Islet of Langerhans (tissue), 1 donor: ENCODE measurements at regions not wholly inside any gene's neighbourhood (a gene's known extent, or its start where the extent isn't known, plus 50 kb on each side); places are given as distances from the start of the nearest gene placed in this dataset.
A peak's percentile ranks its signal among the peaks of the same experiment; 100 is the strongest.
"Not testable (repeated sequence)": the region's sequence is repeated elsewhere in the genome, so short reads cannot be mapped to it uniquely, and the experiment has no call there.

Experiments
- FAIRE-seq: peaks from one replicate; lab custom pipeline; 2011; peaks lifted over from hg19 to GRCh38; lab: Jason Lieb, UNC

- no peak for FAIRE-seq
Measured at GRCh38 chr4:27638163-27638915, 777.7 kb downstream of the STIM2 start.

GRCh38 chr4:27643101-27643500 lies 782.5 kb downstream of the STIM2 start:
- FAIRE-seq: no peak

- no peak for FAIRE-seq
Measured at GRCh38 chr4:27648416-27648815, 787.8 kb downstream of the STIM2 start.

DNA sequence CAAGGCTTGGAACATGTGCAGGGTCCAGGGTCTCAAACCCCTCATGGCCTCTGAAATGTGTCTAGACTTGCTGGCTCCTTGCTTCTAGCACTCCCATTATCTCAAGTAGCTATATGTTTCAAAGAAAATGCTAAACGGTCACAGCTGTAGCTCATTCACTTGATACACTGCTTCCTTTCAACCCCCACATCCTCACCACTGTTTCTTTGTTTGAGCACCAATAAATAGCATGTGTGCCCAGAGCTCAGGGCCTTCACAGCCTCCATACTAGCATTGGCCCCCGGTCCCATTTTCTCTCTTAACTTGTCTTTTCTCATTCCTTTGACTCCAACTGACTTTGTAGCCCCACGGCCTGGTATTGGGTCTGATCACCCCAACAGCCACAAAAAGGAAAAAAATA lies 801.8 kb downstream of the STIM2 start:
- FAIRE-seq: no peak

DNA sequence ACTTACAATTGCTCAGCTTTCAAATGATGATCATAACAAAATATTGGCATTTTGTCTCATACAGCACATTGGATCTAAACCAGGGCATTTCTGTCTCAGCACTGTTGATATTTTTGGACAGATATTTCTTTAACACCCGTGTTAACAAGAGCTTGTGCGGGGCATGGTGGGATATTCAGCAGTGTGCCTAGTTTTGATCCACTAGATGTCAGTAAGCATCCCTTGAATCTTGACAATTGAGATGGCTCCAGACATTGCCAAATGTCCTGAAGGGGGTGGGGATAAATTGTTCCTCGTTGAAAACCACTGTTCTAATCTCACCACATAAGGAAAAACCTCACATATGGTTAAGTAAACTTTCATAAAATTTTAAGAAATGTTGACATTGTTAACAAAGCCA lies 806.3 kb downstream of the STIM2 start:
- FAIRE-seq: no peak

GRCh38 chr4:27668001-27668400 lies 807.4 kb downstream of the STIM2 start:
- FAIRE-seq: peak; percentile 21

DNA sequence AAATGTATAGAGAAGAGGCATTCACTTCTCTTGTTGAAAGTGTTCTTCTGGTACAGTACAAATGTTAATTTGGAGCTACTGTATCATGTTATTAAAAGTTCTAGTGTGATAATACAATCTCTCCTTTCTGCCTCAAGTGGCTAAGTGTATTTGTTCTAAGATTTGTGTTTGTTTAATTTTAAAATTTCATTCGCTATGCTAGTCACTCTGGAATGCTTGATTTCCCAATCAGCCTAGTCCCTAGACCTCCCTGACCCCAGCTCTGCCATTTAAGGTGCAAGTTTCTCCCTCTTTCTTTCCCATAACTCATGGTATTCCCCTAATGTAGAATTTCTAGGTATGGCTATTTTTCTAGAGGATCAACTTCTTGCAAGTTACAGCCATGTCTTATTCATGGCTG lies 817.4 kb downstream of the STIM2 start:
- FAIRE-seq: no peak

DNA sequence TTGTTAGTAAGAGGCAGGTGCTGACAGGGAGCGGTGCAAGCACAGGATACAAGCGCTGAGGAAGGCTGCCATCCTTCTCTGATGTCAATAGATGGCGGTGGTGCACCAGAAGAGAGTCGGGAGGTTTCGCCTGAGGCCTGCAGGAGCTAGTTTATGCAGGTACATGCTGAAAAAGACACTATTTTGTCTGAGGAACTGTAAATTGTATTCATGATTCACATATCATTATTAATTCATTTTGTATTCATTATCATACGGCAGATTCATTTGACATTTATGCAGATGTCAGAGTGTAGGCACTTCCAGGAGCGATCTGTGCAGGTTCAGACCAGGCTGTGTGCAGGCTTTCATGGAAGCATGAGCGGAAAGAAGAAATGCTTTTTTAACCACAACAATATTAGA lies 824.0 kb downstream of the STIM2 start:
- FAIRE-seq: no peak

- no peak for FAIRE-seq
Measured at GRCh38 chr4:27685091-27685490, 824.5 kb downstream of the STIM2 start.

DNA sequence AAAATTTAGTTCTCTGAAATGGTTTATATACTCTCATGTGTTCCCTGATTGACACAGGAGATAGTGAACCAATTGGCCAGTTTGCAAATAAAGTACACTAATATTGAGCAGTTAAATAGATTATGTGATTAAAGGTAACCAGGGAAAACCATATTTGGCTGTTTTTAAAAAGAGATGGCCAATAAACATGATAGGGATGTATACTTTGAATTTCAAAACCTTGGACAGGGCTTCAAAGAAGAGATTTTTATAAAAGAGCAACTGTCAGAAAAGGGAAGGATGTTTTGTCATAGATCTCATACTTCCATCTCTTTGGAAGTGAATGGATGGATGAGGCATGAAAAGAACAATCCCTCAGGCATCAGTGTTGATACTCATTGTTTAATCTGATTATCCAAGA lies 825.3 kb downstream of the STIM2 start:
- FAIRE-seq: no peak

DNA sequence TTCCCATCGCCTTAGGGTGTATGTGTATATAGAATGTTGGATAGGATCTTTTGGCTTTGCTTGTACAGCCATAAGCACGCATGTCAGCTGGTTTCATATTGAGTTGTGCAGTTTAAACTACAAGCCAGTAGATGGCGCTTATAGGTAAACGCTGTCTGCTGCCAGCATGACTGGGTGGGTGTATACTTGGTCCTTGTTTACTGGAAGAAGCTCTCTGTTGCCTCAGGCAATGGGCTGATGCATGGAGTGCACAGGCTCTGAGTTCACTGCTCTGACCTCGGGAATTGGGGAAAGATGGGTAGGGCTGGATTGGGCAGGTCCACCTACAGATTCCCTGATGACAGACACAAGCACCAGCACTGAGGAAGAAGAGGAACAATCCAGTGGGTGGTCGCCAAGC lies 831.5 kb downstream of the STIM2 start:
- FAIRE-seq: no peak

GRCh38 chr4:27692868-27693634 lies 832.4 kb downstream of the STIM2 start:
- FAIRE-seq: no peak

DNA sequence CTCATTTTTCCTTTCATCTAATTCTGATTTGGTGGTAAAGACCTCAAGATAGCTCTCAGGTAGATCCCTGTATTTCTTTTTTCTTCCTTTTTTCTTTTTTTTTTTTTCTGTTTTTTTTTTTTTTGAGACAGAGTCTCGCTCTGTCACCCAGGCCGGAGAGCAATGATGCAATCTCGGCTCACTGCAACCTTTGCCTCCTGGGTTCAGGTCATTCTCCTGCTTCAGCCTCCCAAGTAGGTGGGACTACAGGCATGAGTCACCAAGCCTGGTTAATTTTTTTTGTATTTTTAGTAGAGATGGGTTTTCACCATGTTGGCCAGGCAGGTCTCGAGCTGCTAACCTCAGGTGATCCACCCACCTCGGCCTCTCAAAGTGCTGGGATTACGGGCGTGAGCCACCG lies 835.6 kb downstream of the STIM2 start:
- FAIRE-seq: not testable (repeated sequence)

DNA sequence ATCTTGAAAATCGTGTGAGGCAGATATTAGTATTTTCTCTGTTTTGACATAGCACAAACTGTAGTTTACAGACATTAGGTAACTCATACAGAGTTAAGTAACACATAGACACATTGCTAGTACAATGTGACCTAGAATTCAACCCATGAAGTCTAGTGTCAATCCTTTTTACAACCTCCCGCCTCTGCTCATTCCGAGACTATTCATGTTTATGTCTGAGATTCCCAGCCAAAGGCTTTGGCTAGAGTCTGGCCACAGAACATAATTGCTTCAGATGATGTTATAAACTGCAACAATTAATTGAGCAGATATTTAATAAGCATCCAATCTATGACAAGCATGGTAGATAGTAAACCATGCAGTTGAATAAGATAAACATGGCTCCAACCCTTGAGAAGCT lies 841.0 kb downstream of the STIM2 start:
- no peak for FAIRE-seq

DNA sequence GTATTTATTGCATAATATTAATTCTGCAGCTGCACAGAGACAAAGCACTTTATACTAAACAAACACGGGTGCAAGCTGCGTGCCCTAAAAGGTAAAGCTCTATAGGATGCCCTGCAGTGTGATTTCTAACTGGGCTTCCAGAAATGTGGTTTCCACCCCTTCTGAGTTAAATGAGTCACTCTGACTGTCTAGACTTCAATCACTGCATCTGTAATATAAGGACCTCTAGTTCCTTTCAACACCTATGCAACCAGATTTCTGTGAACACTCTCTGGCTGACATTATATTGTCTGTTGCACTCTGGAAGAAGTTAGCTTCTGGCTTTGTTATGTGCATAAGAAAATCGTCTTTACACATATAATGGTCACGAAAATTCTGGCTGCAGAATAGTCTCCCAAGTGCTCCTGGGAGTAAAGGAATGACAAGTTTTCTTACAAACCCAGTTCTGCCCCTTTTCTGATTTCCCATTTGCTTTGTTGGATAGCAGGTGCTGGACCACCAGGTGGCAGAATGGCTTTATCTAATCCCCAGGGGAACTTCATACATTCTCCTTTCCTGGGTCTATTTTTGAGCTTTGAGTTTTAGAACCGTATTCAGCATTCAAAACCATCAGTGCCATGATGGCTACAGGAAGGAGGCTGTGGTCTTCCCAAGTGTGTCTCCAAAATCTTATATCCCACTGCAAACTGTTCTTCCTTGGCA lies 842.2 kb downstream of the STIM2 start:
- no peak for FAIRE-seq

GRCh38 chr4:27703771-27704170 lies 843.1 kb downstream of the STIM2 start:
- FAIRE-seq: no peak

DNA sequence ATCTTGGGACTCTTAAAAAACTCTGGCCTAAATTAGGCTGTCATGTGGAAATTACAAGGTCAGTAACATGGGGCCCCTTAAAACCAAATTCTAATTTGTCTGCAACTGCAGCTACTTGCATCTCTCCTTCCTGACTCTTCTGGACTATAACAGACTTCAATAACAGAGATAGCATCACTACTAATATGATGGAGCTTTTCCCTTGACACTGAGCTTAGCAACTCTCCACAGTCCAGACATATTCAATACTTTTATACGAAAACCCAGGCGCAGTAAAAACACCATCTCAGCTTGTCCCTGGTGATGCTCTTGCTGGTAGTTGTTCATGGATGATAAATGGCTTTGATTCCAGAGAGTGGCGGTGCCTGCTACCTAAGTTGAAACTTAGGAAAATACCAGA lies 850.4 kb downstream of the STIM2 start:
- FAIRE-seq: no peak

GRCh38 chr4:27714073-27714472 lies 853.4 kb downstream of the STIM2 start:
- FAIRE-seq: no peak

DNA sequence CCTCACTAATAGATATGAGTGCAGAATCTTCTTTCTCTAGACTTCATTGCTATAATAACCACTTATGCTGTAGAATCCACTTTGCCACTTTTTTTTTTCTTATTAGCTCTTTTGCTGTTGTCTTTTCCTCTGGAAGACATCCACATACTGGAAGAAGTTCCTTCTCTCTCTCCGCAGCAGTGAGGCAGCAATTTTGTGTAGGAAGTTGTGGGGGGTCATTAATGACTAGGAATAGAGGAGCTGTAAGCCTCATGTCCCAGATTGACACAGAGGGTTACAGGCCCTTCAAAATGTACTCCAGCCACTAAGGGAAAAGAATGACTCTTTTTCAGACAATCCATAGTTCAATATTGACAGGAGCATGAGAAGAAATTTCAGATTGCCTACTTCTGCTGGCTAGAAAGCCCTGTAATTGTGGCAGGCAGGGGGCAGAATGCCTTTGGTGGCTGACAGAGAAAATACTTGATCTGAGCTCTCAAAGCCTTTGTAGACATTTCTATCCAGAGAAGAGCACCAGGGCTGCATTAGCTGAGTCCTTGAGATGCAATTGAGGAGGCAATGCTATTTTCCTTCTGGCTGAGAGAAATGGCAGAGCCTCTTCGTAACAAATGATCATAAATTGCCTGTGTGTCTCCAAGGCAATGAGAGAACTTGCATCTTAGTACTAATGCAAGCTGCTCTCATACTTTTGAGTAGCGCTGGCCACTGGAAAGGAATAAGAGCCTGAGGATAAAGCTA lies 856.2 kb downstream of the STIM2 start:
- no peak for FAIRE-seq

DNA sequence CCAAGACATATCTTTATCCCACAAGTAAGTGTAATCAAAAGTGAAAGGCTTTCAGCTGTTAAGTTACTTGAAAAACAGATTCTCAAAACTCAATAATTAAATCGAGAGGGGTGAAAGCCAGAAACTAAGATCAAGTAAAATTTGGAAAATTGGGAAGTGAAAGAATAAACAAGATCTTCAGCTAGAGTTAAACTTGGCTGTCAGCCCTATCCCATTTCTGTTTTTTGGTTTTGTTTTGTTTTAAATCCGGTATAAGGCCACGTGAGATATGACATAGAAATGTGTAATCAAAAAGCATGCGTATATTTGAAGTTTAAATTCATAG lies 856.8 kb downstream of the STIM2 start:
- no peak for FAIRE-seq

GRCh38 chr4:27720010-27720766 lies 859.5 kb downstream of the STIM2 start:
- no peak for FAIRE-seq

- no peak for FAIRE-seq
Measured at GRCh38 chr4:27721193-27721592, 860.6 kb downstream of the STIM2 start.
